Spleen (tissue), 11 donors: ENCODE measurements at regions not wholly inside any gene's neighbourhood (a gene's known extent, or its start where the extent isn't known, plus 50 kb on each side); places are given as distances from the start of the nearest gene placed in this dataset.

Experiments
- DNase-seq: peaks from one replicate; pipeline ENCODE4 v3.0.0-alpha.2; 2020
- H3K27ac ChIP-seq, 8 donors: fragments of 200-600 bp; sonication (generic) in 7 of 8; 1 replicate in 4 of 8; 2 replicates in 4 of 8; pipeline versions ENCODE4 v1.5.0 to v1.8.0; 2016 to 2021; ENCODE audit warnings: inconsistent platforms in 4 of 8, mild to moderate bottlenecking in 4 of 8, moderate library complexity in 1 of 8
- H3K27me3 ChIP-seq, 7 donors: fragments of 200-600 bp; sonication (generic) in 6 of 7; replicated peaks in 1 of 7; 1 replicate in 4 of 7; 2 replicates in 3 of 7; pipeline versions ENCODE4 v1.5.0 to v1.8.0; 2016 to 2021; ENCODE audit warnings: inconsistent platforms in 3 of 7, mild to moderate bottlenecking in 1 of 7
- H3K36me3 ChIP-seq, 6 donors: fragments of 200-600 bp; sonication (generic) in 5 of 6; 1 replicate in 4 of 6; 2 replicates in 2 of 6; pipeline versions ENCODE4 v1.5.0 to v1.8.0; 2016 to 2021; ENCODE audit warnings: inconsistent platforms in 2 of 6
- H3K4me1 ChIP-seq, 6 donors: fragments of 200-600 bp; sonication (generic) in 5 of 6; 1 replicate in 3 of 6; 2 replicates in 3 of 6; pipeline versions ENCODE4 v1.5.0 to v1.8.0; 2016 to 2021; ENCODE audit warnings: inconsistent platforms in 3 of 6
- H3K4me3 ChIP-seq, 8 donors: fragments of 200-600 bp; sonication (generic) in 7 of 8; 1 replicate in 4 of 8; 2 replicates in 4 of 8; pipeline versions ENCODE4 v1.5.0 to v1.8.0; 2016 to 2021; ENCODE audit warnings: inconsistent platforms in 4 of 8, mild to moderate bottlenecking in 4 of 8, moderate library complexity in 2 of 8
- H3K9me3 ChIP-seq, 8 donors: fragments of 200-600 bp; sonication (generic) in 7 of 8; 1 replicate in 4 of 8; 2 replicates in 4 of 8; pipeline versions ENCODE4 v1.5.0 to v1.8.0; 2016 to 2021; ENCODE audit warnings: inconsistent platforms in 4 of 8
- POLR2A ChIP-seq, 3 donors: fragments of 450-650 bp; IDR thresholded peaks; one replicate each; pipeline ENCODE4 v1.5.1; 2017; ENCODE audit warnings: antibody characterized with exemption in 3 of 3, mild to moderate bottlenecking in 1 of 3
- POLR2AphosphoS5 ChIP-seq, 3 donors: sonication (generic); formaldehyde crosslinking; IDR thresholded peaks; one replicate each; pipeline ENCODE4 v1.5.1; 2017; ENCODE audit warnings: antibody characterized with exemption in 3 of 3
- WGBS, 5 donors: extraction: QIAGEN DNeasy Blood & Tissue Kit in 3 of 5; methylation state at CpG; one replicate each; pipeline versions ENCODE4 v1.1.5 to v1.1.7; 2013 to 2018; 5-methylcytosine and 5-hydroxymethylcytosine counted together
- intact Hi-C: fragments of 100-400 bp; cut with DNase I; formaldehyde crosslinking; loops from one replicate; pipeline ENCODE4 v1.15.0; 2023; ENCODE audit warnings: low total_unique reads
- TF ChIP-seq, protein P1 (sequence below), 11 experiments: fragments of 200-600 bp in 7 of 11; fragments of 450-650 bp in 4 of 11; sonication (generic) in 4 of 11; IDR thresholded peaks in 8 of 11; conservative IDR thresholded peaks in 3 of 11; 1 replicate in 7 of 11; 2 replicates in 4 of 11; pipeline versions ENCODE4 v1.4.0 to v1.8.0; 2016 to 2021; ENCODE audit warnings: antibody characterized with exemption in 11 of 11, inconsistent platforms in 4 of 11, mild to moderate bottlenecking in 1 of 11
- donor health status: healthy with polysubstance abuse.
- donor health status: DM: no; HTN: no; CAD: no; lungs with moderate emphysema.
- donor health status: DM: no; HTN: no; CAD: no.
- donor health status: Bipolar disorder and iron deficiency.
- donor health status: healthy.
- donor health status: DM: no; HTN: no; CAD: no.
- donor health status: DM: yes; HTN: yes; CAD: no.

DNA sequence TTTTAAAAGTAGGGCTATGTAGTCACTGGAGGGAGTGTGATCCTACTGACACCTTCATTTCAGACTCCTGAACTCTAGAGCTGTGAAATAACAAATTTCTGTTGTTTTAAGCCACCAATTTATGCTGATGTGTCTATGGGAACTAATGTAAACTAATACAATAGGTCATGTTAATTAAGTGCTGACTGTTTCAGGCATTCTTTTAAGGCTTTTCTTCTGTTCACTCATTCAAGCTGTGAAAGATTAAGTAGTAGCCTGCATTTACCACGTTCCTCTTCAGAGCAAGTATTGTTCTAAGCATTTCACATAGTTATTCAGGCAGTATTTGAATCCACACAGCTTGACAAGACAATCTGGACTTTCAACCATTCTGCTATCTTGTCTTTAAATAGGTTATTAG lies 1135.0 kb downstream of the SLITRK1 start:
- Histone ChIP-seq H3K4me1 (no peaks in the 10 kb centered on the region), H3K27me3 (no peaks in the 10 kb centered on the region), H3K27ac (no peak overlapping the region), H3K36me3 (no peaks in the 10 kb centered on the region), H3K9me3 (no peaks in the 10 kb centered on the region), H3K4me3 (no peak overlapping the region)
- 32 to 68% (median 40%) methylated on average over 1 of the region's 1 CpG for WGBS, 5 donors
- TF ChIP-seq POLR2A (IDR thresholded peaks at IDR 0.05) = no peak
- TF ChIP-seq, protein P1, sequence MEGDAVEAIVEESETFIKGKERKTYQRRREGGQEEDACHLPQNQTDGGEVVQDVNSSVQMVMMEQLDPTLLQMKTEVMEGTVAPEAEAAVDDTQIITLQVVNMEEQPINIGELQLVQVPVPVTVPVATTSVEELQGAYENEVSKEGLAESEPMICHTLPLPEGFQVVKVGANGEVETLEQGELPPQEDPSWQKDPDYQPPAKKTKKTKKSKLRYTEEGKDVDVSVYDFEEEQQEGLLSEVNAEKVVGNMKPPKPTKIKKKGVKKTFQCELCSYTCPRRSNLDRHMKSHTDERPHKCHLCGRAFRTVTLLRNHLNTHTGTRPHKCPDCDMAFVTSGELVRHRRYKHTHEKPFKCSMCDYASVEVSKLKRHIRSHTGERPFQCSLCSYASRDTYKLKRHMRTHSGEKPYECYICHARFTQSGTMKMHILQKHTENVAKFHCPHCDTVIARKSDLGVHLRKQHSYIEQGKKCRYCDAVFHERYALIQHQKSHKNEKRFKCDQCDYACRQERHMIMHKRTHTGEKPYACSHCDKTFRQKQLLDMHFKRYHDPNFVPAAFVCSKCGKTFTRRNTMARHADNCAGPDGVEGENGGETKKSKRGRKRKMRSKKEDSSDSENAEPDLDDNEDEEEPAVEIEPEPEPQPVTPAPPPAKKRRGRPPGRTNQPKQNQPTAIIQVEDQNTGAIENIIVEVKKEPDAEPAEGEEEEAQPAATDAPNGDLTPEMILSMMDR (IDR thresholded peaks at IDR 0.05 in 8 of 11, conservative IDR thresholded peaks at IDR 0.05 in 3 of 11) = no peak
- TF ChIP-seq POLR2AphosphoS5 (IDR thresholded peaks at IDR 0.05) = no peak
- intact Hi-C loops = no loop called here
- DNase-seq = no peak

DNA sequence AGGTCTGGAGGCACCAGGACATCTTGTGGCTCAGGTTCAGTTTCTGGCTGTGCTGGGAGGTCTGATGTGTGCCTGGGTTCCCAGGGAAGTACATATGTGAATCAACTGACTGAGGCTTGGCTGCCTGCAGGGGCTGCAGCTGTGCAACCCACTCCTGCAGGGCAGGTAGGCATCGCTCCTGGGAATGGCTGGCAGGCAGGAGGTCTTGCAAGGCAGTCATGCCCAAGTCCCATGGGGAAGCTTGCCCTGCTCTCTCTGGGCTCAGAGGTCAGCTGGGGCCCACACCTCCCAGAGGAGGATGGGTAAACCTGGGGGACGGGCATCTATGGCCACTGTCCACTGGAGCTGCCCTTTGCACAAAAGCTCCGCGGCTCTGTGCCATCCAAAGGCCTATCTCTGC lies 1141.8 kb downstream of the SLITRK1 start:
- intact Hi-C loops = no loop called here
- 76 to 91% (median 90%) methylated on average over 2 to 4 of the region's 4 CpGs for WGBS, 5 donors
- peak; percentile 38 for DNase-seq

DNA sequence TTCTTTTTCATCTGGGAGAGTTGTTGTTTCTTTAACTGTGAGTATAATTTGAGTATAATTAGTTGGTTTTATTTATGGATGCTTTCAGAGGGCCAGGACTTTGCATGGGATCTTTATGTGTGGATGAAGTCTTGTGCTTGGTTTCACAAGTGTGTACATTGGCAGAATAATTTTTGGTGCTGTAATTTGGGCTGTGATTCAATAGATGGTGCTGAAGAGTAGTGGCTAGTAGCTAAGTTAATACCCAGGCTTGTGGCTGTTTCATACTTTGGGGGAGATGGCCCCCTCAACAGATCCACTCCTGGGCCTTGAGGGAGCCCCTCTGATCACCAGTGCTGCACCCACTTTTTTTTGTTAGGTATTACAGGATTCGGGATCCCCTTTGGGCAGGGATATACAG lies 1142.4 kb downstream of the SLITRK1 start:
- H3K4me3 ChIP-seq = no peak overlapping the region
- intact Hi-C loops = no loop called here
- no peaks in the 10 kb centered on the region for H3K27me3 ChIP-seq
- DNase-seq = peak; percentile 14
- H3K27ac ChIP-seq = no peak overlapping the region
- WGBS, 5 donors = 85 to 100% (median 87%) methylated on average over 1 of the region's 1 CpG
- H3K9me3 ChIP-seq = peaks cover 0 to 45% (median 26%) of the 10 kb centered on the region in 8 donors
- no peaks in the 10 kb centered on the region for H3K4me1 ChIP-seq
- TF ChIP-seq POLR2A (IDR thresholded peaks at IDR 0.05) (no peak), POLR2AphosphoS5 (IDR thresholded peaks at IDR 0.05) (no peak)
- TF ChIP-seq, protein P1 (IDR thresholded peaks at IDR 0.05 in 8 of 11, conservative IDR thresholded peaks at IDR 0.05 in 3 of 11) = no peak
- no peaks in the 10 kb centered on the region for H3K36me3 ChIP-seq

More for the DNA sequence above, 1141.8 kb downstream of the SLITRK1 start:
- no peaks in the 10 kb centered on the region for H3K4me1 ChIP-seq
- no peak overlapping the region for H3K27ac ChIP-seq
- no peaks in the 10 kb centered on the region for H3K36me3 ChIP-seq
- peaks cover 0 to 44% (median 23%) of the 10 kb centered on the region in 8 donors for H3K9me3 ChIP-seq
- no peaks in the 10 kb centered on the region for H3K27me3 ChIP-seq
- TF ChIP-seq POLR2AphosphoS5 (IDR thresholded peaks at IDR 0.05) (no peak), POLR2A (IDR thresholded peaks at IDR 0.05) (no peak)
- TF ChIP-seq, protein P1 (IDR thresholded peaks at IDR 0.05 in 8 of 11, conservative IDR thresholded peaks at IDR 0.05 in 3 of 11) = no peak
- no peak overlapping the region for H3K4me3 ChIP-seq

DNA sequence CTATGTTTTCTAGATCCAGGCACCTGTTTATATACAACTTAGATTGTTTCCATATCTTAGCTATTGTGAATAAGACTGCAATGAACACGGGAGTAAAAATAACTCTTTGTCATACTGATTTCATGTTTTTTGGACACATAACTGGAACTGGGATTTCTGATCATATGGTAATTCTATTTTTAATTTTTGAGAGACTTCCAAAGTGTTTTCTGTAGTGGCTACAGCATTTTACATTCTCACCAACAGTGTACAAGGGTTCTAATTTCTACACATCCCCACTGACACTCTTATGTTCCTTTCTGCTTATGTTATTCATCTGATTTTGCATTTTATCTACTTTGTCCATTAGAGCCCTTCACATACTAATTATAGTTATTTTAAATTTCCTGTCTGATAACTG lies 1152.9 kb downstream of the SLITRK1 start:
- no peaks in the 10 kb centered on the region for H3K36me3 ChIP-seq
- H3K4me3 ChIP-seq = no peak overlapping the region
- 79 to 96% (median 87%) methylated on average over 1 of the region's 1 CpG for WGBS, 5 donors
- TF ChIP-seq, protein P1 (IDR thresholded peaks at IDR 0.05 in 8 of 11, conservative IDR thresholded peaks at IDR 0.05 in 3 of 11) = no peak
- TF ChIP-seq POLR2AphosphoS5 (IDR thresholded peaks at IDR 0.05) (no peak), POLR2A (IDR thresholded peaks at IDR 0.05) (no peak)
- no peak for DNase-seq
- intact Hi-C loops = no loop called here
- no peaks in the 10 kb centered on the region for H3K4me1 ChIP-seq
- no peaks in the 10 kb centered on the region for H3K27me3 ChIP-seq
- peaks cover 0 to 7% (median under 1%) of the 10 kb centered on the region in 8 donors for H3K9me3 ChIP-seq
- no peak overlapping the region for H3K27ac ChIP-seq
